ENCODE measurements at regions not wholly inside any gene's neighbourhood (a gene's known extent, or its start where the extent isn't known, plus 50 kb on each side); places are given as distances from the start of the nearest gene placed in this dataset.

- no peaks in the 10 kb centered on the region for H3K4me1 ChIP-seq (ENCODE audit: insufficient read depth, low read length)
- H3K9me3 ChIP-seq (ENCODE audit: control insufficient read depth, insufficient read depth, low read length) = no peaks in the 10 kb centered on the region
- H3K9ac ChIP-seq (ENCODE audit: low read depth, low read length) = no peak overlapping the region
- H3K36me3 ChIP-seq (ENCODE audit: insufficient read depth, low read length) = no peaks in the 10 kb centered on the region
These were observed 338.8 kb downstream of the ANKRD7 start for GRCh38 chr7:118563311-118563710.

GRCh38 chr7:118572604-118573003, 348.1 kb downstream of the ANKRD7 start:
- no peaks in the 10 kb centered on the region for H3K36me3 ChIP-seq (ENCODE audit: insufficient read depth, low read length)
- H3K9ac ChIP-seq (ENCODE audit: low read depth, low read length) = no peak overlapping the region
- H3K9me3 ChIP-seq (ENCODE audit: control insufficient read depth, insufficient read depth, low read length) = no peaks in the 10 kb centered on the region
- H3K4me1 ChIP-seq (ENCODE audit: insufficient read depth, low read length) = no peaks in the 10 kb centered on the region

- H3K36me3 ChIP-seq (ENCODE audit: insufficient read depth, low read length) = no peaks in the 10 kb centered on the region
- H3K4me1 ChIP-seq (ENCODE audit: insufficient read depth, low read length) = no peaks in the 10 kb centered on the region
- H3K9ac ChIP-seq (ENCODE audit: low read depth, low read length) = no peak overlapping the region
- no peaks in the 10 kb centered on the region for H3K9me3 ChIP-seq (ENCODE audit: control insufficient read depth, insufficient read depth, low read length)
These were observed 348.6 kb downstream of the ANKRD7 start for GRCh38 chr7:118573085-118573484.

GRCh38 chr7:118575393-118575948, 351.0 kb downstream of the ANKRD7 start:
- no peaks in the 10 kb centered on the region for H3K36me3 ChIP-seq (ENCODE audit: insufficient read depth, low read length)
- H3K9me3 ChIP-seq (ENCODE audit: control insufficient read depth, insufficient read depth, low read length) = no peaks in the 10 kb centered on the region
- H3K9ac ChIP-seq (ENCODE audit: low read depth, low read length) = no peak overlapping the region
- no peaks in the 10 kb centered on the region for H3K4me1 ChIP-seq (ENCODE audit: insufficient read depth, low read length)

- Histone ChIP-seq H3K36me3 (ENCODE audit: insufficient read depth, low read length) (no peaks in the 10 kb centered on the region), H3K9me3 (ENCODE audit: control insufficient read depth, insufficient read depth, low read length) (no peaks in the 10 kb centered on the region), H3K4me1 (ENCODE audit: insufficient read depth, low read length) (no peaks in the 10 kb centered on the region), H3K9ac (ENCODE audit: low read depth, low read length) (no peak overlapping the region)
These were observed 356.4 kb downstream of the ANKRD7 start for GRCh38 chr7:118580743-118581382.

- Histone ChIP-seq H3K36me3 (ENCODE audit: insufficient read depth, low read length) (no peaks in the 10 kb centered on the region), H3K4me1 (ENCODE audit: insufficient read depth, low read length) (no peaks in the 10 kb centered on the region), H3K9ac (ENCODE audit: low read depth, low read length) (no peak overlapping the region)
These were observed 359.1 kb downstream of the ANKRD7 start for GRCh38 chr7:118583641-118584040.

GRCh38 chr7:118586248-118586647, 361.7 kb downstream of the ANKRD7 start:
- H3K4me1 ChIP-seq (ENCODE audit: insufficient read depth, low read length) = no peaks in the 10 kb centered on the region
- H3K36me3 ChIP-seq (ENCODE audit: insufficient read depth, low read length) = no peaks in the 10 kb centered on the region
- H3K9ac ChIP-seq (ENCODE audit: low read depth, low read length) = no peak overlapping the region
- no peaks in the 10 kb centered on the region for H3K9me3 ChIP-seq (ENCODE audit: control insufficient read depth, insufficient read depth, low read length)

More at GRCh38 chr7:118583641-118584040, 359.1 kb downstream of the ANKRD7 start:
- H3K9me3 ChIP-seq (ENCODE audit: control insufficient read depth, insufficient read depth, low read length) = no peaks in the 10 kb centered on the region

- Histone ChIP-seq H3K36me3 (ENCODE audit: insufficient read depth, low read length) (no peaks in the 10 kb centered on the region), H3K4me1 (ENCODE audit: insufficient read depth, low read length) (no peaks in the 10 kb centered on the region), H3K9me3 (ENCODE audit: control insufficient read depth, insufficient read depth, low read length) (no peaks in the 10 kb centered on the region), H3K9ac (ENCODE audit: low read depth, low read length) (no peak overlapping the region)
These were observed 365.6 kb downstream of the ANKRD7 start for GRCh38 chr7:118590107-118590506.

GRCh38 chr7:118602090-118602489, 377.6 kb downstream of the ANKRD7 start:
- Histone ChIP-seq H3K9me3 (ENCODE audit: control insufficient read depth, insufficient read depth, low read length) (no peaks in the 10 kb centered on the region), H3K36me3 (ENCODE audit: insufficient read depth, low read length) (no peaks in the 10 kb centered on the region), H3K4me1 (ENCODE audit: insufficient read depth, low read length) (no peaks in the 10 kb centered on the region), H3K9ac (ENCODE audit: low read depth, low read length) (no peak overlapping the region)

- Histone ChIP-seq H3K9ac (ENCODE audit: low read depth, low read length) (no peak overlapping the region), H3K36me3 (ENCODE audit: insufficient read depth, low read length) (no peaks in the 10 kb centered on the region), H3K4me1 (ENCODE audit: insufficient read depth, low read length) (no peaks in the 10 kb centered on the region), H3K9me3 (ENCODE audit: control insufficient read depth, insufficient read depth, low read length) (no peaks in the 10 kb centered on the region)
These were observed 382.1 kb downstream of the ANKRD7 start for GRCh38 chr7:118606602-118607001.

- Histone ChIP-seq H3K36me3 (ENCODE audit: insufficient read depth, low read length) (no peaks in the 10 kb centered on the region), H3K9me3 (ENCODE audit: control insufficient read depth, insufficient read depth, low read length) (no peaks in the 10 kb centered on the region)
These were observed 384.7 kb downstream of the ANKRD7 start for GRCh38 chr7:118609207-118609606.

GRCh38 chr7:118615681-118616080, 391.2 kb downstream of the ANKRD7 start:
- Histone ChIP-seq H3K9ac (ENCODE audit: low read depth, low read length) (no peak overlapping the region), H3K4me1 (ENCODE audit: insufficient read depth, low read length) (no peaks in the 10 kb centered on the region), H3K9me3 (ENCODE audit: control insufficient read depth, insufficient read depth, low read length) (no peaks in the 10 kb centered on the region)

More at GRCh38 chr7:118609207-118609606, 384.7 kb downstream of the ANKRD7 start:
- Histone ChIP-seq H3K4me1 (ENCODE audit: insufficient read depth, low read length) (no peaks in the 10 kb centered on the region), H3K9ac (ENCODE audit: low read depth, low read length) (no peak overlapping the region)

GRCh38 chr7:118621810-118622360, 397.4 kb downstream of the ANKRD7 start:
- Histone ChIP-seq H3K9me3 (ENCODE audit: control insufficient read depth, insufficient read depth, low read length) (peaks cover 2% of the 10 kb centered on the region; the same call in 1 of the 2 replicates), H3K36me3 (ENCODE audit: insufficient read depth, low read length) (no peaks in the 10 kb centered on the region), H3K9ac (ENCODE audit: low read depth, low read length) (no peak overlapping the region), H3K4me1 (ENCODE audit: insufficient read depth, low read length) (no peaks in the 10 kb centered on the region)

More at GRCh38 chr7:118615681-118616080, 391.2 kb downstream of the ANKRD7 start:
- no peaks in the 10 kb centered on the region for H3K36me3 ChIP-seq (ENCODE audit: insufficient read depth, low read length)

- Histone ChIP-seq H3K9ac (ENCODE audit: low read depth, low read length) (no peak overlapping the region), H3K9me3 (ENCODE audit: control insufficient read depth, insufficient read depth, low read length) (peaks cover 4% of the 10 kb centered on the region), H3K4me1 (ENCODE audit: insufficient read depth, low read length) (no peaks in the 10 kb centered on the region), H3K36me3 (ENCODE audit: insufficient read depth, low read length) (no peaks in the 10 kb centered on the region)
These were observed 402.2 kb downstream of the ANKRD7 start for GRCh38 chr7:118626739-118627138.

- Histone ChIP-seq H3K36me3 (ENCODE audit: insufficient read depth, low read length) (no peaks in the 10 kb centered on the region), H3K4me1 (ENCODE audit: insufficient read depth, low read length) (no peaks in the 10 kb centered on the region; the same call in 1 of the 2 replicates), H3K9me3 (ENCODE audit: control insufficient read depth, insufficient read depth, low read length) (peaks cover 4% of the 10 kb centered on the region), H3K9ac (ENCODE audit: low read depth, low read length) (no peak overlapping the region)
These were observed 403.0 kb downstream of the ANKRD7 start for GRCh38 chr7:118627467-118627866.
